H1 (cell line): ENCODE measurements at regions not wholly inside any gene's neighbourhood (a gene's known extent, or its start where the extent isn't known, plus 50 kb on each side); places are given as distances from the start of the nearest gene placed in this dataset.

Experiments used
- CEBPB ChIP-seq: IDR thresholded peaks from 2 replicates; pipeline ENCODE4 v1.6.1; 2012; ENCODE audit warnings: low read depth, low read length
- HDAC2 ChIP-seq, 2 experiments: fragments of 300-600 bp in 1 of 2; sonication (generic) in 1 of 2; IDR thresholded peaks; 2 replicates each; pipeline ENCODE4 v1.6.1; 2011 to 2012; ENCODE audit warnings: low read depth in 2 of 2, low read length in 2 of 2, mild to moderate bottlenecking in 2 of 2, moderate library complexity in 2 of 2, borderline replicate concordance in 1 of 2, inconsistent platforms in 1 of 2
- JUND ChIP-seq: IDR thresholded peaks from 2 replicates; pipeline ENCODE4 v1.6.1; 2011; ENCODE audit warnings: mild to moderate bottlenecking, improper control_type of control experiment, low read length
- SAP30 ChIP-seq: fragments of 300-600 bp; sonication (generic); IDR thresholded peaks from 2 replicates; pipeline ENCODE4 v1.7.1; 2012; ENCODE audit warnings: low read length, moderate library complexity, mild to moderate bottlenecking, inconsistent platforms; ENCODE audit not compliant: insufficient read depth, insufficient replicate concordance
- ZNF274 ChIP-seq: IDR thresholded peaks from 2 replicates; pipeline ENCODE4 v1.7.0; 2012; ENCODE audit warnings: low read length, borderline replicate concordance; ENCODE audit errors: extremely low read depth
- TF ChIP-seq, protein P1 (sequence below): fragments of 300-600 bp; sonication (generic); IDR thresholded peaks from 2 replicates; pipeline ENCODE4 v1.7.1; 2012; ENCODE audit warnings: low read length, moderate library complexity, mild to moderate bottlenecking, inconsistent platforms; ENCODE audit not compliant: insufficient replicate concordance

DNA sequence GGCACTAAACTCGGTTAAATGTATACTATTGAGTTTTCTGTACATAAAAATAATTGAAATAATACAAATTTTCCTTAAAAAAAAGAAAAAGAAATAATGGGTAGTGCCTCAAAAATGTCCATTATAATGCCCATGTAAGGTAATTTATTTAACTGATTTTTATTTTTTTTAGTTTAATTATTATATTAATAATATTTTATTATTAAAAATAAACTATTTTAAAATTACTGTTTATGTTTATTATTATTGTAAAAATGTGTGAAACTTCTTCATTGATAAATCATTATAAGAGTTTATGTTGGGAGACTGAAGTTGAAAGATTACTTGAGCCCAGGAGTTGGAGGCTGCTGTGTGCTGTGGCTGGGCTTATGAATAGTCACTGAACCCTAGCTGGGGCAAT lies 925.5 kb upstream of the EPHA7 start (continued):
- TF ChIP-seq, protein P1, sequence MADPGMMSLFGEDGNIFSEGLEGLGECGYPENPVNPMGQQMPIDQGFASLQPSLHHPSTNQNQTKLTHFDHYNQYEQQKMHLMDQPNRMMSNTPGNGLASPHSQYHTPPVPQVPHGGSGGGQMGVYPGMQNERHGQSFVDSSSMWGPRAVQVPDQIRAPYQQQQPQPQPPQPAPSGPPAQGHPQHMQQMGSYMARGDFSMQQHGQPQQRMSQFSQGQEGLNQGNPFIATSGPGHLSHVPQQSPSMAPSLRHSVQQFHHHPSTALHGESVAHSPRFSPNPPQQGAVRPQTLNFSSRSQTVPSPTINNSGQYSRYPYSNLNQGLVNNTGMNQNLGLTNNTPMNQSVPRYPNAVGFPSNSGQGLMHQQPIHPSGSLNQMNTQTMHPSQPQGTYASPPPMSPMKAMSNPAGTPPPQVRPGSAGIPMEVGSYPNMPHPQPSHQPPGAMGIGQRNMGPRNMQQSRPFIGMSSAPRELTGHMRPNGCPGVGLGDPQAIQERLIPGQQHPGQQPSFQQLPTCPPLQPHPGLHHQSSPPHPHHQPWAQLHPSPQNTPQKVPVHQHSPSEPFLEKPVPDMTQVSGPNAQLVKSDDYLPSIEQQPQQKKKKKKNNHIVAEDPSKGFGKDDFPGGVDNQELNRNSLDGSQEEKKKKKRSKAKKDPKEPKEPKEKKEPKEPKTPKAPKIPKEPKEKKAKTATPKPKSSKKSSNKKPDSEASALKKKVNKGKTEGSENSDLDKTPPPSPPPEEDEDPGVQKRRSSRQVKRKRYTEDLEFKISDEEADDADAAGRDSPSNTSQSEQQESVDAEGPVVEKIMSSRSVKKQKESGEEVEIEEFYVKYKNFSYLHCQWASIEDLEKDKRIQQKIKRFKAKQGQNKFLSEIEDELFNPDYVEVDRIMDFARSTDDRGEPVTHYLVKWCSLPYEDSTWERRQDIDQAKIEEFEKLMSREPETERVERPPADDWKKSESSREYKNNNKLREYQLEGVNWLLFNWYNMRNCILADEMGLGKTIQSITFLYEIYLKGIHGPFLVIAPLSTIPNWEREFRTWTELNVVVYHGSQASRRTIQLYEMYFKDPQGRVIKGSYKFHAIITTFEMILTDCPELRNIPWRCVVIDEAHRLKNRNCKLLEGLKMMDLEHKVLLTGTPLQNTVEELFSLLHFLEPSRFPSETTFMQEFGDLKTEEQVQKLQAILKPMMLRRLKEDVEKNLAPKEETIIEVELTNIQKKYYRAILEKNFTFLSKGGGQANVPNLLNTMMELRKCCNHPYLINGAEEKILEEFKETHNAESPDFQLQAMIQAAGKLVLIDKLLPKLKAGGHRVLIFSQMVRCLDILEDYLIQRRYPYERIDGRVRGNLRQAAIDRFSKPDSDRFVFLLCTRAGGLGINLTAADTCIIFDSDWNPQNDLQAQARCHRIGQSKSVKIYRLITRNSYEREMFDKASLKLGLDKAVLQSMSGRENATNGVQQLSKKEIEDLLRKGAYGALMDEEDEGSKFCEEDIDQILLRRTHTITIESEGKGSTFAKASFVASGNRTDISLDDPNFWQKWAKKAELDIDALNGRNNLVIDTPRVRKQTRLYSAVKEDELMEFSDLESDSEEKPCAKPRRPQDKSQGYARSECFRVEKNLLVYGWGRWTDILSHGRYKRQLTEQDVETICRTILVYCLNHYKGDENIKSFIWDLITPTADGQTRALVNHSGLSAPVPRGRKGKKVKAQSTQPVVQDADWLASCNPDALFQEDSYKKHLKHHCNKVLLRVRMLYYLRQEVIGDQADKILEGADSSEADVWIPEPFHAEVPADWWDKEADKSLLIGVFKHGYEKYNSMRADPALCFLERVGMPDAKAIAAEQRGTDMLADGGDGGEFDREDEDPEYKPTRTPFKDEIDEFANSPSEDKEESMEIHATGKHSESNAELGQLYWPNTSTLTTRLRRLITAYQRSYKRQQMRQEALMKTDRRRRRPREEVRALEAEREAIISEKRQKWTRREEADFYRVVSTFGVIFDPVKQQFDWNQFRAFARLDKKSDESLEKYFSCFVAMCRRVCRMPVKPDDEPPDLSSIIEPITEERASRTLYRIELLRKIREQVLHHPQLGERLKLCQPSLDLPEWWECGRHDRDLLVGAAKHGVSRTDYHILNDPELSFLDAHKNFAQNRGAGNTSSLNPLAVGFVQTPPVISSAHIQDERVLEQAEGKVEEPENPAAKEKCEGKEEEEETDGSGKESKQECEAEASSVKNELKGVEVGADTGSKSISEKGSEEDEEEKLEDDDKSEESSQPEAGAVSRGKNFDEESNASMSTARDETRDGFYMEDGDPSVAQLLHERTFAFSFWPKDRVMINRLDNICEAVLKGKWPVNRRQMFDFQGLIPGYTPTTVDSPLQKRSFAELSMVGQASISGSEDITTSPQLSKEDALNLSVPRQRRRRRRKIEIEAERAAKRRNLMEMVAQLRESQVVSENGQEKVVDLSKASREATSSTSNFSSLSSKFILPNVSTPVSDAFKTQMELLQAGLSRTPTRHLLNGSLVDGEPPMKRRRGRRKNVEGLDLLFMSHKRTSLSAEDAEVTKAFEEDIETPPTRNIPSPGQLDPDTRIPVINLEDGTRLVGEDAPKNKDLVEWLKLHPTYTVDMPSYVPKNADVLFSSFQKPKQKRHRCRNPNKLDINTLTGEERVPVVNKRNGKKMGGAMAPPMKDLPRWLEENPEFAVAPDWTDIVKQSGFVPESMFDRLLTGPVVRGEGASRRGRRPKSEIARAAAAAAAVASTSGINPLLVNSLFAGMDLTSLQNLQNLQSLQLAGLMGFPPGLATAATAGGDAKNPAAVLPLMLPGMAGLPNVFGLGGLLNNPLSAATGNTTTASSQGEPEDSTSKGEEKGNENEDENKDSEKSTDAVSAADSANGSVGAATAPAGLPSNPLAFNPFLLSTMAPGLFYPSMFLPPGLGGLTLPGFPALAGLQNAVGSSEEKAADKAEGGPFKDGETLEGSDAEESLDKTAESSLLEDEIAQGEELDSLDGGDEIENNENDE = no peak
- TF ChIP-seq CEBPB (no peak), HDAC2 (IDR thresholded peaks at IDR 0.05; ENCODE audit: borderline replicate concordance in 1 of 2, low read depth in 2 of 2, low read length in 2 of 2) (no peak), ZNF274 (no peak), SAP30 (no peak), JUND (no peak)
- TF ChIP-seq, all 59 proteins: peak for 0
